ENCODE measurements at regions not wholly inside any gene's neighbourhood (a gene's known extent, or its start where the extent isn't known, plus 50 kb on each side); places are given as distances from the start of the nearest gene placed in this dataset.

- TF ChIP-seq, protein P1, sequence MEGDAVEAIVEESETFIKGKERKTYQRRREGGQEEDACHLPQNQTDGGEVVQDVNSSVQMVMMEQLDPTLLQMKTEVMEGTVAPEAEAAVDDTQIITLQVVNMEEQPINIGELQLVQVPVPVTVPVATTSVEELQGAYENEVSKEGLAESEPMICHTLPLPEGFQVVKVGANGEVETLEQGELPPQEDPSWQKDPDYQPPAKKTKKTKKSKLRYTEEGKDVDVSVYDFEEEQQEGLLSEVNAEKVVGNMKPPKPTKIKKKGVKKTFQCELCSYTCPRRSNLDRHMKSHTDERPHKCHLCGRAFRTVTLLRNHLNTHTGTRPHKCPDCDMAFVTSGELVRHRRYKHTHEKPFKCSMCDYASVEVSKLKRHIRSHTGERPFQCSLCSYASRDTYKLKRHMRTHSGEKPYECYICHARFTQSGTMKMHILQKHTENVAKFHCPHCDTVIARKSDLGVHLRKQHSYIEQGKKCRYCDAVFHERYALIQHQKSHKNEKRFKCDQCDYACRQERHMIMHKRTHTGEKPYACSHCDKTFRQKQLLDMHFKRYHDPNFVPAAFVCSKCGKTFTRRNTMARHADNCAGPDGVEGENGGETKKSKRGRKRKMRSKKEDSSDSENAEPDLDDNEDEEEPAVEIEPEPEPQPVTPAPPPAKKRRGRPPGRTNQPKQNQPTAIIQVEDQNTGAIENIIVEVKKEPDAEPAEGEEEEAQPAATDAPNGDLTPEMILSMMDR (IDR thresholded peaks at IDR 0.05): no peak
Observed at GRCh38 chr2:21326152-21326551, 202.4 kb downstream of the TDRD15 start.

DNA sequence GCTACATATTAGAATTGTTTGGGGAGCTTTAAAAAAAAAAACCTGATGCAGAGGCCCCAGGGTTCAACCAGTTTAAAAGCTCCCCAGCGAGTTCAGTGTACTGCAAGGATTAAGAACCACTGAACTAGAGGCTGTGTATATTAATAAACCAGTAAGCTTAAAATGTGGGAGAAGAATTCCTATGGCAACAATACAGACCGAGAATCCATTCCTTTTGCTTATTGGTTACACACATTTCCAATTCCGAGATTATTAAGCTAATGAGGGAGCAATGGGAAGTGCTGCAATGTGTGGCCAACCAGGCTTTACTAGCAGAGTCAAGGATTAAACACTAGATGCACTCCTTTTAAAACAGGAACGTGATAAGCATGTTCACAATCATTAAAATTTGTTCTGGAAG, 204.4 kb downstream of the TDRD15 start:
- TF ChIP-seq, protein P1 (IDR thresholded peaks at IDR 0.05): no peak

DNA sequence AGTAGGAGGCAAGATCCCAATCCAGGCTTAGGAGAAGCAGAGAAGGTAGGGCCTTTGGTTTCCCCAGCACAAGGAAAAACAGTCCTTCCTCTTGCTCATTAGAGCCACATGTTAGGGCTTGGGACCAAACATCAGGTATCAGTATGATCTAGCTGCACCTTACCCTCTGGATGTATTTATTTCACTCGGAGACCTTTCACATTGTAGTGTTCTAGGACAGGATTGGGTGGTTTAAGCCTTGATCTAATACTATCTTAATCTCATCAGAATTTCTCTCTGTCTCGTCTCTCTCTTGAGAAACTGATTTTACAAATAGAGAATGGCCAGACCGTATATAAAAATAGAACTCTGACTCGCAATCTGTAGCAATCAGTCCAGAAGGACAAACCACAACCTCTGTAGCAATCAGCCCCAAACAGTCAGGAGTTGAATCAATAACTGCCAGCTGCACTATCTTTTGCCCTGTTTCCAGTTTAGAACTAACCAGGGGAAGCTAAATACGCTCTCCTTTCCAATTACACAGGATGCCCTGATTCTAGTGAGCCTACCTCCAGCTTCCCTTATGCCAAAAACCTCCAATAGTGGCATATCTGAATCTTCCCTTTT, 207.1 kb downstream of the TDRD15 start:
- TF ChIP-seq, protein P1 (IDR thresholded peaks at IDR 0.05): no peak

- TF ChIP-seq, protein P1 (IDR thresholded peaks at IDR 0.05): no peak
Observed at GRCh38 chr2:21331625-21332370, 208.0 kb downstream of the TDRD15 start.

GRCh38 chr2:21332993-21333625, 209.3 kb downstream of the TDRD15 start:
- TF ChIP-seq, protein P1 (IDR thresholded peaks at IDR 0.05): no peak

- TF ChIP-seq, protein P1 (IDR thresholded peaks at IDR 0.05): no peak
Observed at GRCh38 chr2:21333684-21334083, 209.9 kb downstream of the TDRD15 start.

- TF ChIP-seq, protein P1 (IDR thresholded peaks at IDR 0.05): no peak
Observed at GRCh38 chr2:21346984-21347383, 223.2 kb downstream of the TDRD15 start.

All from LNCAP (cell line).